Lung microvascular endothelial cell (primary cell): ENCODE measurements at regions not wholly inside any gene's neighbourhood (a gene's known extent, or its start where the extent isn't known, plus 50 kb on each side); places are given as distances from the start of the nearest gene placed in this dataset.

Source experiments
- DNase-seq, 2 donors: peaks; one replicate each; pipeline versions ENCODE4 v3.0.0 to v3.0.0-alpha.2; 2010; ENCODE audit warnings: low read depth in 2 of 2

GRCh38 chr12:76259106-76259505 lies 89.1 kb downstream of the BBS10 start:
- DNase-seq = peak; percentile 48 to 74

- no peak for DNase-seq
Observed at GRCh38 chr12:76256904-76257303, 91.3 kb downstream of the BBS10 start.

- DNase-seq = no peak
Observed at GRCh38 chr12:76256321-76256720, 91.9 kb downstream of the BBS10 start.

- DNase-seq = no peak
Observed at GRCh38 chr12:76255692-76256091, 92.5 kb downstream of the BBS10 start.

GRCh38 chr12:76255281-76255680 lies 92.9 kb downstream of the BBS10 start:
- DNase-seq = no peak

- no peak for DNase-seq
Observed at GRCh38 chr12:76252031-76252430, 96.2 kb downstream of the BBS10 start.

GRCh38 chr12:76250256-76250655 lies 98.0 kb downstream of the BBS10 start:
- peak in 1 of 2 donors; percentile 48 for DNase-seq

GRCh38 chr12:76249501-76249900 lies 98.7 kb downstream of the BBS10 start:
- no peak for DNase-seq

GRCh38 chr12:76247992-76248391 lies 100.2 kb downstream of the BBS10 start:
- DNase-seq = no peak

GRCh38 chr12:76247026-76247646 lies 101.1 kb downstream of the BBS10 start:
- DNase-seq = no peak

GRCh38 chr12:76246611-76247010 lies 101.6 kb downstream of the BBS10 start:
- DNase-seq = no peak

GRCh38 chr12:76244300-76244699 lies 103.9 kb downstream of the BBS10 start:
- no peak for DNase-seq

GRCh38 chr12:76242813-76243550 lies 105.2 kb downstream of the BBS10 start:
- no peak for DNase-seq

- no peak for DNase-seq
Observed at GRCh38 chr12:76241371-76241770, 106.8 kb downstream of the BBS10 start.

- DNase-seq = no peak
Observed at GRCh38 chr12:76240281-76240680, 107.9 kb downstream of the BBS10 start.

GRCh38 chr12:76238688-76239087 lies 109.5 kb downstream of the BBS10 start:
- no peak for DNase-seq

GRCh38 chr12:76237086-76237701 lies 111.0 kb downstream of the BBS10 start:
- DNase-seq = no peak

GRCh38 chr12:76236640-76237039 lies 111.6 kb downstream of the BBS10 start:
- DNase-seq = peak; percentile 46 to 85

- no peak for DNase-seq
Observed at GRCh38 chr12:76234741-76235140, 113.5 kb downstream of the BBS10 start.

- no peak for DNase-seq
Observed at GRCh38 chr12:76232013-76232412, 116.2 kb downstream of the BBS10 start.

GRCh38 chr12:76226956-76227355 lies 121.3 kb downstream of the BBS10 start:
- no peak for DNase-seq

GRCh38 chr12:76226397-76226796 lies 121.8 kb downstream of the BBS10 start:
- DNase-seq = peak; percentile 91 to 96

- DNase-seq = peak; percentile 20 to 21
Observed at GRCh38 chr12:76223869-76224268, 124.3 kb downstream of the BBS10 start.
